K562 (cell line): ENCODE measurements at regions not wholly inside any gene's neighbourhood (a gene's known extent, or its start where the extent isn't known, plus 50 kb on each side); places are given as distances from the start of the nearest gene placed in this dataset.

Experiments used
- ATAC-seq: fragments of 200-7000 bp; cut with Tn5 transposase; 3 replicates; pipeline ENCODE4 v1.9.1; 2020; ENCODE audit warnings: moderate library complexity
- BruUV-seq: library from RNA; stranded (reverse); fragments of 400-500 nt; replicated peaks from 2 replicates; lab custom pipeline; 2021; lab: Mats Ljungman, UMichigan
- CTCF ChIA-PET: fragments of 300-600 bp; formaldehyde crosslinking; extraction: SDS; loops from one replicate; lab custom pipeline; 2021; ENCODE audit warnings: low intra/inter-chr PET ratio; lab: Yijun Ruan, JAX
- POLR2A ChIA-PET: fragments of 300-600, 350-650 bp; sonication (Branson Sonifier 250); formaldehyde crosslinking; extraction: SDS; loops from one replicate; lab custom pipeline; 2021; ENCODE audit warnings: antibody characterized with exemption, inconsistent platforms; lab: Yijun Ruan, JAX
- DNase-seq, 4 experiments: peaks; one replicate each; pipeline versions ENCODE4 v3.0.0 to v3.0.0-alpha.2; 2011 to 2018; ENCODE audit warnings: low spot score in 3 of 4, mixed read lengths in 3 of 4; ENCODE audit errors: extremely low read depth in 1 of 4
- FAIRE-seq: peaks from 2 replicates; lab custom pipeline; 2011; peaks lifted over from hg19 to GRCh38; lab: Jason Lieb, UNC
- H2AFZ ChIP-seq: 2 replicates; pipeline ENCODE4 v1.6.0; 2011; ENCODE audit warnings: low read depth, low read length, control low read depth, inconsistent platforms
- H3K27ac ChIP-seq: fragments of 200-600 bp; 3 replicates; pipeline ENCODE4 v1.8.0; 2011; ENCODE audit warnings: low read depth, mild to moderate bottlenecking, control low read depth, inconsistent platforms, low read length, moderate library complexity, mixed read lengths; ENCODE audit errors: extremely low read depth
- H3K27me3 ChIP-seq, 2 experiments: fragments of 300-600 bp in 1 of 2; 2 replicates in 1 of 2; 3 replicates in 1 of 2; pipeline versions ENCODE4 v1.6.0 to v1.8.0; 2011; ENCODE audit warnings: inconsistent platforms in 2 of 2, low read length in 2 of 2, mild to moderate bottlenecking in 1 of 2, mixed read lengths in 1 of 2, moderate library complexity in 1 of 2; ENCODE audit not compliant: control insufficient read depth in 2 of 2, insufficient read depth in 2 of 2
- H3K36me3 ChIP-seq: fragments of 300-600 bp; 3 replicates; pipeline ENCODE4 v1.8.0; 2011; ENCODE audit warnings: mild to moderate bottlenecking, low read length, inconsistent platforms; ENCODE audit not compliant: control insufficient read depth, insufficient read depth
- H3K4me1 ChIP-seq, 2 experiments: fragments of 200-600 bp in 1 of 2; replicated peaks in 1 of 2; 2 replicates in 1 of 2; 3 replicates in 1 of 2; pipeline versions ENCODE4 v1.5.1 to v1.8.0; 2011; ENCODE audit warnings: inconsistent platforms in 2 of 2, low read length in 2 of 2, mild to moderate bottlenecking in 1 of 2, mixed read lengths in 1 of 2, moderate library complexity in 1 of 2; ENCODE audit not compliant: control insufficient read depth in 2 of 2, insufficient read depth in 2 of 2
- H3K4me2 ChIP-seq: 2 replicates; pipeline ENCODE4 v1.6.1; 2011; ENCODE audit warnings: low read length, control low read depth, inconsistent platforms, mixed read lengths; ENCODE audit not compliant: insufficient read depth
- H3K4me3 ChIP-seq: fragments of 200-600 bp; sonication (generic), shearing (Covaris generic); 2 replicates; pipeline ENCODE4 v1.5.1; 2016; ENCODE audit warnings: control low read depth, inconsistent platforms
- H3K79me2 ChIP-seq: fragments of 200-600 bp; 3 replicates; pipeline ENCODE4 v1.8.0; 2011; ENCODE audit warnings: low read length, inconsistent platforms; ENCODE audit not compliant: control insufficient read depth, insufficient read depth
- H3K9ac ChIP-seq, 2 experiments: 2 replicates each; pipeline versions ENCODE4 v1.6.0 to v1.6.1; 2011; ENCODE audit warnings: low read depth in 2 of 2, low read length in 2 of 2, control low read depth in 1 of 2, inconsistent platforms in 1 of 2, mild to moderate bottlenecking in 1 of 2, mixed read lengths in 1 of 2; ENCODE audit not compliant: insufficient read depth in 1 of 2
- H3K9me1 ChIP-seq: one replicate; pipeline ENCODE4 v1.6.0; 2011; ENCODE audit warnings: inconsistent platforms, mild to moderate bottlenecking, low read length, moderate library complexity; ENCODE audit not compliant: control insufficient read depth, insufficient read depth
- H3K9me3 ChIP-seq: replicated peaks from 2 replicates; pipeline ENCODE4 v1.5.1; 2011; ENCODE audit warnings: low read depth, low read length, inconsistent platforms; ENCODE audit not compliant: control insufficient read depth, insufficient read depth
- H4K20me1 ChIP-seq: replicated peaks from 2 replicates; pipeline ENCODE4 v1.6.1; 2011; ENCODE audit warnings: low read length, inconsistent platforms, mixed read lengths; ENCODE audit not compliant: control insufficient read depth, insufficient read depth
- BRD9 ChIP-seq: fragments of 450-650 bp; IDR thresholded peaks from 2 replicates; pipeline ENCODE4 v1.6.1; 2018; ENCODE audit warnings: low read depth; ENCODE audit not compliant: partially characterized antibody
- CREB1 ChIP-seq, 2 experiments: sonication (generic) in 1 of 2; formaldehyde crosslinking in 1 of 2; IDR thresholded peaks; 2 replicates each; pipeline versions ENCODE4 v1.6.1 to v1.8.0; 2012 to 2022; ENCODE audit warnings: inconsistent platforms in 1 of 2, mild to moderate bottlenecking in 1 of 2, missing genetic modification reagents in 1 of 2, moderate library complexity in 1 of 2
- EZH2 ChIP-seq: IDR thresholded peaks from 2 replicates; pipeline ENCODE4 v1.6.1; 2012; ENCODE audit warnings: low read depth, mild to moderate bottlenecking, inconsistent platforms, low read length, borderline replicate concordance
- PHB ChIP-seq: fragments of 250-450 bp; sonication (Bioruptor Pico); IDR thresholded peaks from 2 replicates; pipeline ENCODE4 v1.5.0; 2021
- RBM17 ChIP-seq: fragments of 200-400 bp; formaldehyde crosslinking; IDR thresholded peaks from 2 replicates; pipeline ENCODE4 v1.6.1; 2017; ENCODE audit warnings: low read depth, mild to moderate bottlenecking, low read length, borderline replicate concordance
- SAP30 ChIP-seq: fragments of 200-600 bp; sonication (generic); IDR thresholded peaks from 2 replicates; pipeline ENCODE4 v1.6.1; 2012; ENCODE audit warnings: borderline replicate concordance, low read depth, mild to moderate bottlenecking, moderate library complexity, low read length, control low read depth, inconsistent platforms; ENCODE audit not compliant: insufficient read depth, poor library complexity, severe bottlenecking
- SETDB1 ChIP-seq: IDR thresholded peaks from one replicate; pipeline ENCODE4 v1.6.1; 2012; ENCODE audit warnings: low read length, control low read depth, inconsistent platforms
- U2AF1 ChIP-seq: fragments of 200-400 bp; formaldehyde crosslinking; optimal IDR thresholded peaks from 2 replicates; pipeline ENCODE3; 2017; ENCODE audit warnings: mild to moderate bottlenecking, low read depth, low read length, moderate library complexity
- ZBTB1 ChIP-seq: sonication (generic); formaldehyde crosslinking; IDR thresholded peaks from 2 replicates; pipeline ENCODE4 v1.8.1; 2023; ENCODE audit warnings: missing genetic modification reagents, low read depth, mild to moderate bottlenecking, borderline replicate concordance
- ZNF408 ChIP-seq: fragments of 250-450 bp; sonication (Bioruptor Pico); IDR thresholded peaks from 2 replicates; pipeline ENCODE4 v1.4.0; 2020; ENCODE audit warnings: low read depth, mild to moderate bottlenecking, moderate library complexity
- ZNF41 ChIP-seq: fragments of 250-450 bp; sonication (Bioruptor Pico); conservative IDR thresholded peaks from 2 replicates; pipeline ENCODE4 v1.4.0; 2020; ENCODE audit warnings: mild to moderate bottlenecking
- ZSCAN32 ChIP-seq: fragments of 450-650 bp; formaldehyde crosslinking; IDR thresholded peaks from 2 replicates; pipeline ENCODE4 v1.4.0; 2020; ENCODE audit warnings: mild to moderate bottlenecking, moderate library complexity
- WGBS: fragments of 100-300 bp; shearing (Covaris generic); methylation state at CpG from one replicate; pipeline ENCODE4 v1.1.6; 2016; ENCODE audit warnings: low coverage, mixed read lengths; ENCODE audit not compliant: insufficient coverage; ENCODE audit errors: missing lambda C conversion rate; 5-methylcytosine and 5-hydroxymethylcytosine counted together
- in situ Hi-C: fragments of 300-500 bp; cut with MboI; formaldehyde crosslinking; loops from 4 replicates; pipeline ENCODE4 v1.15.0; 2018; ENCODE audit warnings: inconsistent platforms, mixed read lengths
- intact Hi-C: fragments of 100-400 bp; cut with micrococcal nuclease; formaldehyde crosslinking; loops from 2 replicates; pipeline ENCODE4 v1.14.2; 2022
- TF ChIP-seq, protein P1 (sequence below): sonication (generic); formaldehyde crosslinking; IDR thresholded peaks from 2 replicates; pipeline ENCODE4 v1.9.0; 2022; ENCODE audit warnings: mild to moderate bottlenecking, missing genetic modification reagents
- TF ChIP-seq, protein P2 (sequence below): IDR thresholded peaks from 2 replicates; pipeline ENCODE4 v1.6.1; 2012; ENCODE audit warnings: low read depth, low read length, improper control_type of control experiment, borderline replicate concordance

DNA sequence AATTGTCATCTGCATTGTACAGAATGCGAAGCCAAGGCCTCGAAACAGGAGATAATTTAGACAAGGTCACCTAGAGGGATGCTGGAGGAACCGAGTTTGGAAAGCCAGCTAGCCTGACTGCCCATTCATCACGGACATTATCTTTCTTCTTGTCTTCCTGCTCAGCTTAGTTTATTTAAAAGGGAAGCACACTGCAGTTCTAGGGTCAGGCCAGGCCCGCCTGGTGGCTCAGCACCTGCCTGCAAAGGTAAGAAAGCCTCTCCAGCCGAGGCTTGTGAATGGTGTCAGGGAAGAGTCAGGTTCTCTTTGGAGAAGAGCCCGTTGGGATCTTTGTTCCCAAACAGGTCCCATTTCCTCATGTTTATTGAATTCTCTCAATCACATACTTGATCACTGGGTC is 246.5 kb downstream of the BLID start:
- no peak overlapping the region for H2AFZ ChIP-seq
- H3K9me1 ChIP-seq: no peaks in the 10 kb centered on the region
- FAIRE-seq (no peak), ATAC-seq (no peak), DNase-seq (no peak)
- no peaks in the 10 kb centered on the region for H3K79me2 ChIP-seq
- no peaks in the 10 kb centered on the region for H3K9me3 ChIP-seq
- H3K27me3 ChIP-seq: no peaks in the 10 kb centered on the region
- no peaks in the 10 kb centered on the region for H4K20me1 ChIP-seq
- H3K27ac ChIP-seq: no peak overlapping the region
- H3K4me3 ChIP-seq: no peak overlapping the region
- intact Hi-C loops: no loop called here
- in situ Hi-C loops: no loop called here
- 4% methylated on average over 7 of the region's 7 CpGs for WGBS
- no peak overlapping the region for H3K4me2 ChIP-seq
- POLR2A ChIA-PET: no interaction called here
- CTCF ChIA-PET: no interaction called here
- H3K4me1 ChIP-seq: no peaks in the 10 kb centered on the region
- TF ChIP-seq CREB1 (IDR thresholded peaks at IDR 0.05) (no peak), CREB1 (CRISPR knock-in tag; IDR thresholded peaks at IDR 0.05) (no peak)
- no peak overlapping the region for H3K9ac ChIP-seq
- no TSS peak for BruUV-seq
- no peaks in the 10 kb centered on the region for H3K36me3 ChIP-seq

- no peaks in the 10 kb centered on the region for H3K9me3 ChIP-seq
- H3K79me2 ChIP-seq: no peaks in the 10 kb centered on the region
- H3K4me1 ChIP-seq: no peaks in the 10 kb centered on the region
- 2% methylated on average over 6 of the region's 6 CpGs for WGBS
- H3K4me3 ChIP-seq: no peak overlapping the region
- H3K4me2 ChIP-seq: no peak overlapping the region
- DNase-seq (no peak), FAIRE-seq (no peak), ATAC-seq (no peak)
- ChIA-PET CTCF (no interaction called here), POLR2A (no interaction called here)
- no peak overlapping the region for H3K27ac ChIP-seq
- no TSS peak for BruUV-seq
- TF ChIP-seq ZNF41 (no peak), ZSCAN32 (CRISPR knock-in tag) (no peak), SAP30 (no peak), EZH2 (no peak), ZNF408 (CRISPR knock-in tag) (no peak), BRD9 (no peak), PHB (CRISPR knock-in tag) (no peak), U2AF1 (no peak), ZBTB1 (no peak), SETDB1 (no peak), RBM17 (no peak)
- TF ChIP-seq, protein P1, sequence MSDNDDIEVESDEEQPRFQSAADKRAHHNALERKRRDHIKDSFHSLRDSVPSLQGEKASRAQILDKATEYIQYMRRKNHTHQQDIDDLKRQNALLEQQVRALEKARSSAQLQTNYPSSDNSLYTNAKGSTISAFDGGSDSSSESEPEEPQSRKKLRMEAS (CRISPR knock-in tag): no peak
- TF ChIP-seq, protein P2, sequence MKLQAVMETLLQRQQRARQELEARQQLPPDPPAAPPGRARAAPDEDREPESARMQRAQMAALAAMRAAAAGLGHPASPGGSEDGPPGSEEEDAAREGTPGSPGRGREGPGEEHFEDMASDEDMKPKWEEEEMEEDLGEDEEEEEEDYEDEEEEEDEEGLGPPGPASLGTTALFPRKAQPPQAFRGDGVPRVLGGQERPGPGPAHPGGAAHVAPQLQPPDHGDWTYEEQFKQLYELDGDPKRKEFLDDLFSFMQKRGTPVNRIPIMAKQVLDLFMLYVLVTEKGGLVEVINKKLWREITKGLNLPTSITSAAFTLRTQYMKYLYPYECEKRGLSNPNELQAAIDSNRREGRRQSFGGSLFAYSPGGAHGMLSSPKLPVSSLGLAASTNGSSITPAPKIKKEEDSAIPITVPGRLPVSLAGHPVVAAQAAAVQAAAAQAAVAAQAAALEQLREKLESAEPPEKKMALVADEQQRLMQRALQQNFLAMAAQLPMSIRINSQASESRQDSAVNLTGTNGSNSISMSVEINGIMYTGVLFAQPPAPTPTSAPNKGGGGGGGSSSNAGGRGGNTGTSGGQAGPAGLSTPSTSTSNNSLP: no peak
- no peaks in the 10 kb centered on the region for H3K36me3 ChIP-seq
- H3K27me3 ChIP-seq: no peaks in the 10 kb centered on the region
- H3K9ac ChIP-seq: no peak overlapping the region
- H3K9me1 ChIP-seq: no peaks in the 10 kb centered on the region
- intact Hi-C loops (no loop called here), in situ Hi-C loops (no loop called here)
- H2AFZ ChIP-seq: no peak overlapping the region
- no peaks in the 10 kb centered on the region for H4K20me1 ChIP-seq
These were observed 249.3 kb downstream of the BLID start for GRCh38 chr11:121866754-121867153.
